HG02840 (cell line): ENCODE measurements at regions not wholly inside any gene's neighbourhood (a gene's known extent, or its start where the extent isn't known, plus 50 kb on each side); places are given as distances from the start of the nearest gene placed in this dataset.
"Not testable (repeated sequence)": the region's sequence is repeated elsewhere in the genome, so short reads cannot be mapped to it uniquely, and the experiment has no call there.

Experiments
- ATAC-seq: cut with Tn5 transposase; IDR thresholded peaks from one replicate; pipeline ENCODE4 v1.9.1; 2021; ENCODE audit warnings: mild to moderate bottlenecking, moderate library complexity, moderate number of reproducible peaks; ENCODE audit not compliant: unreplicated experiment, low FRiP score

- no peak for ATAC-seq
Measured at GRCh38 chr1:60692031-60692430, 390.3 kb upstream of the NFIA start.

GRCh38 chr1:60688221-60688620 is 394.1 kb upstream of the NFIA start:
- not testable (repeated sequence) for ATAC-seq

- ATAC-seq: no peak
Measured at GRCh38 chr1:60681095-60681860, 401.1 kb upstream of the NFIA start.

GRCh38 chr1:60679524-60680375 is 402.6 kb upstream of the NFIA start:
- ATAC-seq: no peak

GRCh38 chr1:60678802-60679201 is 403.6 kb upstream of the NFIA start:
- ATAC-seq: no peak

- no peak for ATAC-seq
Measured at GRCh38 chr1:60678391-60678790, 404.0 kb upstream of the NFIA start.

- no peak for ATAC-seq
Measured at GRCh38 chr1:60672449-60672848, 409.9 kb upstream of the NFIA start.

- no peak for ATAC-seq
Measured at GRCh38 chr1:60670302-60670701, 412.1 kb upstream of the NFIA start.

- no peak for ATAC-seq
Measured at GRCh38 chr1:60668585-60668984, 413.8 kb upstream of the NFIA start.

- ATAC-seq: no peak
Measured at GRCh38 chr1:60665311-60665710, 417.1 kb upstream of the NFIA start.

- no peak for ATAC-seq
Measured at GRCh38 chr1:60664086-60664625, 418.2 kb upstream of the NFIA start.

- ATAC-seq: no peak
Measured at GRCh38 chr1:60662486-60663044, 419.8 kb upstream of the NFIA start.

GRCh38 chr1:60657926-60658325 is 424.4 kb upstream of the NFIA start:
- ATAC-seq: no peak

GRCh38 chr1:60655679-60656355 is 426.5 kb upstream of the NFIA start:
- ATAC-seq: no peak

GRCh38 chr1:60640033-60640551 is 442.3 kb upstream of the NFIA start:
- not testable (repeated sequence) for ATAC-seq

GRCh38 chr1:60639287-60639686 is 443.1 kb upstream of the NFIA start:
- ATAC-seq: no peak

GRCh38 chr1:60637651-60638050 is 444.7 kb upstream of the NFIA start:
- no peak for ATAC-seq

GRCh38 chr1:60636946-60637345 is 445.4 kb upstream of the NFIA start:
- no peak for ATAC-seq

- ATAC-seq: no peak
Measured at GRCh38 chr1:60634106-60634505, 448.3 kb upstream of the NFIA start.

- ATAC-seq: no peak
Measured at GRCh38 chr1:60622486-60622885, 459.9 kb upstream of the NFIA start.
